EH (cell line): ENCODE measurements at regions not wholly inside any gene's neighbourhood (a gene's known extent, or its start where the extent isn't known, plus 50 kb on each side); places are given as distances from the start of the nearest gene placed in this dataset.
"Not testable (repeated sequence)": the region's sequence is repeated elsewhere in the genome, so short reads cannot be mapped to it uniquely, and the experiment has no call there.

Experiments used
- DNase-seq: peaks from one replicate; pipeline ENCODE4 v3.0.0-alpha.2; 2015; ENCODE audit warnings: low read depth

DNA sequence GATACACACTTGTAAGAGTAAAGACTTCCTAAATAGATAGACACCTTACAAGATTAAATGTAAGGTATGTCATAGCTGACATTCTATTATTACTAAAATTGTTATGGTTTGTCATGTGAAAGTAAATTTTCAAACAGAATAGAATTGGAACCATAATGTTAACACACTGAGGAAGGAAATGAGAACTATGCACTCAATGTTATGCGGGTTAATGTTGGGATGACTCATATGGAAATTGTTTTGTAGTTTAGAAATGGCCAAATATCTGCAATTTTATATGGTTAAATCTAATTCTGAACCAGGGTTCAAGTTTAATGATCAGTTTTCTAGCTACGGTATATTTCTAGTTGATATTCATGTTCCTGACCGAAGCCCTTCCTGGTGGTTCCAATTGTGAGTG, 214.2 kb upstream of the ADO start:
- DNase-seq, result peak; percentile 34

DNA sequence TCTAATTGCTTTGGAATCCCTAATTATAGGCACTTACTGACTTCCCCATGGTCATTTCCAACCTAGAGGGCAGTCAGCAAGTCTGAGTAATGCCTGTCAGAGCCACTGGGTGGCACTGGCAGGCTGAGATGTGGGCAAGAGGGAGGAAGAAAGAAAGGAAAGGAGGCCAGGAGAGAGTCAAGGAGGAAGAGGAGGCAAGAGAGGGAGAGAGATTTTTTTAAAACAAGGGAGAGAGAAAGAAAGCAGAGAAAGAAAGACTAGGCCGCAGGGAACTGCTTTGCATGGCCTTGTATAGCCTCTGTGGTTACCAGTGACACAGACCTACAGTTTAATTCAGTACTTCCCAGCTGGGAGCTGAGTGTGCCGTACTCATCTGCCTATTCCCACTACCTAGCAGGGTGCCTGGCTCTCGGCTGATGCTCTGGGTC, 210.4 kb upstream of the ADO start:
- DNase-seq, result peak; percentile 72

DNA sequence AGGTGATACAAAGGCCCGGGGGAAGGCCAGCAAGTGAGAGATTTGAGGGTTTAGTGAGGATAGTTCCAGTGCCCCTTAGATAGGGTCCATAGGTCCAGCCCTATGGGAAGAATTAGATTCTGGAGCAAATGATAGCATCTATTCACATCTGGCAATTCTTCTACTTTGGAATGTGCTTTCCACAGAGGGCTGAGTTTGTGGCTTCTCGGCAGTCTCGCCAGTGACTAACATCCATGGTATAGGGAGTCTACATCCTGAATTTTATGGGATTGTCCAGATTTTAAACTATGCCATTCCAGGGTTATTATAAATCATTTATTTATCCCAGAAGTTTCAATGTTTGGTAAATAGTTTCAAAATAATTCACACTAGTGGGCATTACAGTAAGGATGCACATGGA, 207.3 kb upstream of the ADO start:
- DNase-seq, result peak; percentile 88

DNA sequence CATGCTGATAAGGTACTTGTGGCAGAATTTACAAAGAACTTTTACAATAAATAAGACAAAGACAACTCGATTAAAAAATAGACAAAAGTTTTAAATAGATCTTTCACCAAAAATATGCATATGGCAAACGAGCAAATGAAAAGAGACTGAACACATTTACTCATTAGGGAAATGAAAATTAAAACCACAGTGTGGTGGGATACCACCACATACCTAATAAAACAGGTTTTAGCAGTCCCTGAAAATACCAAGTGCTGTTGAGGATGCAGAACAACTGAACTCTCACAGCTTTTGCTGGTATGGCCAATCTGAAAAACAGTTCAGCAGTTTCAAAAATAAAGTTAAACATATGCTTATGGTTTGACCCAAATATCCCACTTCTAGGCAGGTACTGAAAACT, 205.4 kb upstream of the ADO start:
- no peak for DNase-seq

DNA sequence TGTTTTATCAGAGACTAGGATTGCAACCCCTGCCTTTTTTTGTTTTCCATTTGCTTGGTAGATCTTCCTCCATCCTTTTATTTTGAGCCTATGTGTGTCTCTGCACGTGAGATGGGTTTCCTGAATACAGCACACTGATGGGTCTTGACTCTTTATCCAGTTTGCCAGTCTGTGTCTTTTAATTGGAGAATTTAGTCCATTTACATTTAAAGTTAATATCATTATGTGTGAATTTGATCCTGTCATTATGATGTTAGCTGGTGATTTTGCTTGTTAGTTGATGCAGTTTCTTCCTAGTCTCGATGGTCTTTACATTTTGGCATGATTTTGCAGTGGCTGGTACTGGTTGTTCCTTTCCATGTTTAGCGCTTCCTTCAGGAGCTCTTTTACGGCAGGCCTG, 198.0 kb upstream of the ADO start:
- DNase-seq, result not testable (repeated sequence)

DNA sequence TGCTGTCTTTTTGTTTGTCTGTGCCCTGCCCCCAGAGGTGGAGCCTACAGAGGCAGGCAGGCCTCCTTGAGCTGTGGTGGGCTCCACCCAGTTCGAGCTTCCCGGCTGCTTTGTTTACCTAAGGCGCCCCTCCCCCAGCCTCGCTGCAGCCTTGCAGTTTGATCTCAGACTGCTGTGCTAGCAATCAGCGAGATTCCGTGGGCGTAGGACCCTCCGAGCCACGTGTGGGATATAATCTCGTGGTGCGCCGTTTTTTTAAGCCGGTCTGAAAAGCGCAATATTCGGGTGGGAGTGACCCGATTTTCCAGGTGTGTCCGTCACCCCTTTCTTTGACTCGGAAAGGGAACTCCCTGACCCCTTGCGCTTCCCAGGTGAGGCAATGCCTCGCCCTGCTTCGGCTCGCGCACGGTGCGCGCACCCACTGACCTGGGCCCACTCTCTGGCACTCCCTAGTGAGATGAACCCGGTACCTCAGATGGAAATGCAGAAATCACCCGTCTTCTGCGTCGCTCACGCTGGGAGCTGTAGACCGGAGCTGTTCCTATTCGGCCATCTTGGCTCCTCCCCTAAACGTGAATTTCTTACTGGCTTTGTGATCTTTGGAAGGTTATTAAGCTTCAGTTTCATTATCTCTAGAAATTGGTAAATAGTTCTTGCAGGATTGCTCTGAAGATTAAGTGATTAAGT, 196.2 kb upstream of the ADO start:
- not testable (repeated sequence) for DNase-seq

DNA sequence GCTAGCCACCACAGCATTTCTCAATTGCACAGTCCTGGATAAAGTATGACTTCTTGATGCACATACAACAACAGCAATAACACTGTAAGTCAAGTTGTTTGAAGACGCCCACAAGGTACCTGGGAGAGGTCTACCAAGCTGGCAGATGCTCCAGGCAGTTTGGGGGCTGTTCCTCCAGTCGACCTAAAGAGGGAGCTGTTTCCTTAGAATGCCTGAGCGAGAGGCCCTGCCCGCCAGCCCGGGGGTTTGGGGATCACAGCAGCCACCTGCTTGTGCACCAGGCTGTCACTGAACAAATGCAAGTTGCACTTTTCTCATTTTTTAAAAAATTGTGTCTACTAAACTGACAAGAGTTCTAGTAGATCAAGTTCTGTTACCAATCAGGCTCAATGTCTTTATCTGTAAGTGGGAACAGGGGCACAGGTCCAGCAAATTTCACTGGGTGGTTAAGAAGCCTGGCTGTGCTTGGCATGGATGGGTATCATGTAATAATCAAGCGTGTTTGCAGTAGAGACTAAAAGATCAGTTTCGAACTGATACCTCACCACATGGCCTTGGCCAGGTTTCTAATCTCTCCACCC, 193.8 kb upstream of the ADO start:
- peak; percentile 63 for DNase-seq

DNA sequence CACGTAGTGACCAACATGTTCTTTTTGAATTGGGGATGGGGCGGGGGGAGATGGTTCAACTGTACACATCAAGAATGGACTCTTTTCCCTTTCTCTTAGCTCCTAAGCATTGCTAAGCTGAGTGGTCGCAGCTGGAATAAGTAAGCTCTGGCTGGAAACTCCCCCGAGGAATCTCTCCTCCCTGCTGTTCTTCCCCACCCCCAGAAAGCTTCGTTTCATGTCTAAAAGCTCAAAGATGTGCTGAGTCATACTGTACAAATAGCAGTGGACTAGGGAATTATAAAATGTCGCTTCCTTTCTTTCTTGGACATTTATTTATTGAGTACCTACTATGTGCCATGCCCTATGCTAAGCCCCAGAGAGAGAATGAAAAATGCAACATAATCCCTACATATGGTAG, 191.1 kb upstream of the ADO start:
- DNase-seq, result peak; percentile 67

DNA sequence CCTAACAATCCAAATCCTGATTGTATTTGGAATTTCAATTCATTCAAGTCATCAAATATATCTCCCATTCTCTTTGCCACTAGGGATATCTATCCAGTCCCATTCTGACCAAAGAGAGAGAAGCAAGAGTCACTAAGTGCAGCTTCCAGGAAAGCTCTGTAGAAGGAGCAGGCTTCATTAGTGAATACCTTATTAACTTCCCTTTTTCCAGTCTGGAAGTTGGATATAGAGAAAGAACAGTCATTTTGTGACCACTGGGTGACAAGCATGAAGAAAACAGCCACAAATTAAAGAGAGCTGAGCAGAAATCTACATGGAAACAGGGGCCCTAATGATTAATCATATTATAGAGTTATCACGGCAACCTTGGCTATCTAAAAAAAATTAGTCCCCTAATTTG, 190.7 kb upstream of the ADO start:
- no peak for DNase-seq

DNA sequence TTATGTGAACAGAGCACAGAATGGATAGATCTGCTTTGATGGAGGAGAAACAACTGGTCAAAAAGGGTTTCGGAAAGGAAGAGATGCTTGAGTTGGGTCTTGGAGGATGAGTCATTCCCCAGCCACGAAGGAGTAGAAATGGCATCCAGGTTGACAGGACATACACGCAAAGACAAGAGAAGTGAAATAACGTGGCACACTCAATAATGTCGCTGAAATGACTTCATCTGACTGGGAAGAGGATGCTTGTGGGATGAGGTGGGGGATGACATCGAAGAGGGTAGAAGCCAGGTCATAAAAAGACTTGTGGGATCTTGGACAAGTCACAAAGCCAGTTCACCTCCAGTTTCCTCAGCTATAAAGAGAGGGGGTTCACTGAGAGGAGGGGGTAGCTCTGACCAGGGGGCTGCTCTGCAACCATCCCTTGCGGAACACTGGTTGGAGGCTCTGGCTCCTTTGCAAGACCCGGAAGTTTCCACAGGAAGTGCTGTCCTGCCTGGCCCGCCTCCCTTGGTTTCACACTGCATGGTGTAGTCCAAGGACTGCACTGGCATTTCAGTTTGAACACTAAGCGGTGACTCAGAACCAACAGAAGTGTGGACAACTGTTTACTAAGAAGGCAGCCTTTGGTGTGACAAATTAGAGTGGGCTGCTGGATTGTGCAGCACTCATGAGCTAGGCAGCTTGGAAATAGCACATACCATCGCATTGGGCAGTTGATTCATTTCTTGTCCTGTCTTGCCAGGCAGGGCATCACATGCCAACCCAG, 189.9 kb upstream of the ADO start:
- peak; percentile 82 for DNase-seq

DNA sequence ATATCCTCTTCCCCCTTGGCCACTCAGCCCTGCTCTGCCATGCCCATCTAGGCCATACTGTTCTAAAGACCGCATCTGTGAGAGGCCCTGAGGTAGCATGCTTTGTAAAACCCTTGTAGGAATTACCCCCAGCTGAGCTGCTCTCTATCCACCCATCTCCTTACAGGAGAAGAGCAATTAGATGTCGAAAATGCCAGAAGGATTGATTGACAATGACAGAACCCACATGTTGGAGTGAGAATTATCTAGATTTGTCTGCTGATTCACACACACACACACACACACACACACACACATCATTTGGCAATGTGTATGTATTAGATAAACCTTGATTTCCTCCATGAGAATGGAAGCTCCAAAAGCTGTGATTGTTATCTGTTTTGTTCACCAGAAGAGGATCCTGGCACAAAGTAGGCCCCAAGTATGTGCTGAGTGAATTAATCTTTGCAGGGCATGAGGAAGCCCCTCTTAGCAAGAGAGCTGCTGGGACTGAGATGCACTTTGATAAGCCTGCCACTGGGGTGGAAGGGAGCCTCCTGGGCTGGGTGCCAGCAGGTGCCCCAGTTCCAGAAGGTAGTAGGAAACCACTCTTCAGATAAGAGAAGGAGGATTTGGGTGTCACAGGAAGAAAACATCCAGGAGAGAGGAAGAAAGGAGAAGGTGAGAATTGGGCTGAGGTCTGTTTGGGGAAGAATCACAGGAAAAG, 187.5 kb upstream of the ADO start:
- DNase-seq, result no peak

DNA sequence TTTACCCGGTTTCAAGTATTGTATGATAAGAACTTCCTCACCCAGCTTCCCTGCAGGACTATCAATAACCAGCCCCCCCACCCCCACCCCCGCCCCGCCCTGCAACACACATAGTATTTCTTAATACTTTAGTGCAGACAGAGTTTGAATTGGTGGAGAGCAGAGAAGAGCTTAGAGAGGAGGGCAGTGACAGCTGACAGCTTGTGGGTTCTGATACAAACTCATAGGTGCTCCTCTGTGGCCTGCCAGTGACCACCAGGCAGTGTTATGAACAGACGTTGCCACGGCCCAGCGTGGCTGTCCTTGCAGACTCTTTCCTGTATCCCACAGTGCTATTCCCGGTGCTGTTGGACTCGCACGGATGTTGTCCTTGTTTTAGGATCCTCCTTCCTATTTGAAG, 186.9 kb upstream of the ADO start:
- DNase-seq, result no peak

DNA sequence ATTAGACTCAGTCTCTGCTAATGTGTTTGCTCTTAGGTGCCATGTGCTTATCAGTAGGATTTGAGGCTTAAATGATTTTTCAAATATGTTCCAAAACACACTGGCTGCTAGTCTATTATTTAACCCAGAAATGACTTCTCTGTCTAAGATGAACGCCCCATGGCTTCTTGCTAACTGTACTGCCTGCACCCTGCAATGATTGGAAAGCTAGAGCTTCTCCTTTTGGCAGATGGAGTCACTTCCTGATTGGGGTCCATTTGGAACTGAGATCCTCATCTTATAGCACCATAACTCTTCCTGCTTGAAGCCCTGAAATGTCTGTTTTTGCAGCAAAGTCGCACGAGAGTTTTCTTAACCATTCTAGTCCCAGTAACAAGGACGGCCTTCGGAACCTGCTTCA, 186.5 kb upstream of the ADO start:
- DNase-seq, result no peak

DNA sequence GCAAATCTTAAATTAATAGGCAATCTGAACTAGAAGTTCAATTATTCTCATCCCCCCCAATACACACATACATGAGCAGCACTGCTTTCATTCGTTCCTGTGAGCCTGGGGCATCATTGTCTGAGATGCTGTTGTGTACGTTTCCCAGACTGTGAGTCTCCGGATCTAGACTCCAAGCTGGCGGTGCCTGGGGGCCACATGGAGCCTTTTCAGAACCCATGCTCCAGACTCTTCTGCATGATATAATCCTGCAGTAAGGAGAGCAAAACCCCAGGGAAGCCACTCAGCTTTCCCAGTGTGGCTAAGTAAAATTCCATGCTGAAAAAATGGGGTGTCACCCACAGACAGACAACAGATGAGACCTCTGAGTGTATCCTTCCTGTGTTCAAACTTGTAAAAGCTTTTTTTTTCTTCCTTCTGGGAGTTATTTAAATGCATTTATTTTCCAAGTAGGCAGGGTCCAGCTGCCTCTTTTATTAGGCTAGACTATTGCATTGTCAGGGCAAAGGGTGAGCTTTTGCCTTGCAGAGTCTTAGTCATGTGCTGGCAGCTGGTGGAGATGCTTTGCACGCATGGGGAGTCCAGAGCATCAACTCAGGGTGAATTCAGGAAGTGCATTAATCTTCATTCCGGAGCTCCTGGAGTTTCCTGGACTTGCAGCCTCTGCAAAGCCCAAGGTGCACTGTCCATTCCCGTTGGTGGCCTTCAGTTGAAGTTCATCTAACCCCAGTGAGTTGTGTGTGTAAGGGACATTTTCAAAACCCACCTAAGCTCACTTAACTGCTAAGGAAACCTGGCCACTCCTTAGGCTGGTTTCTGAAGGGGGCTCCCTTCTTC, 185.7 kb upstream of the ADO start:
- DNase-seq, result peak; percentile 97

DNA sequence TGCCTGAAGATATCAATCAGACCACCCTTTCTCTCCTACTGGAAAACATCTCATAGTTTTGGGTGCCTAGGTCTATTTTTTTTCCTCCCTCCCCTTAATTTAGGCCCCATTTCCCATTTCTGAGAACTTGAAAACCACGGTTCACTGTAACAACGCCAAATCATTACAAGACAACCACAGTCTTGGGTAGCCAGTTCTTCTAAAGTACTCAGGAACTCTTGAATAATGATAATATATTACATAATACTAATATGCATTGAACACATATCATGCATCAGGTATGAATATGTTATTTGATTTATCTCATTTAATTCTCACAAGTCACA, 185.1 kb upstream of the ADO start:
- peak; percentile 57 for DNase-seq

DNA sequence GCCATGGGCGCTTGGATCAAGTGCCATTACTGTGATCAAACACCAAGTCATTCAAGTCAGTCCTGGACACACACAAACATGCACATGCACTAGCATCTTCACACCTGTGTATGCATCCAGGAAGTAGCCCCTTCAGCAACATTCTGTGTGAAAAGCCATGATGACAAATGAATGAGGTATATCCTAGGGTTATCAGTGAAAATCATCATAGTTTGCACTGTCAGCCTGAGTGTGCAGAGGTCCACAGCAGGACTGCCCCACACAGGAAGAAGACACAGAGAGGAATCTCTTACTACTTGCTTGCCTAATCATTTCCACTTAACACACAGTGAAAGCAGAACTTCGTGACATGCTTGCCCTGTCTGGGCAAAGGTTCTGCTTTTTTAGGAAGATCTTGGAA, 184.0 kb upstream of the ADO start:
- peak; percentile 20 for DNase-seq

DNA sequence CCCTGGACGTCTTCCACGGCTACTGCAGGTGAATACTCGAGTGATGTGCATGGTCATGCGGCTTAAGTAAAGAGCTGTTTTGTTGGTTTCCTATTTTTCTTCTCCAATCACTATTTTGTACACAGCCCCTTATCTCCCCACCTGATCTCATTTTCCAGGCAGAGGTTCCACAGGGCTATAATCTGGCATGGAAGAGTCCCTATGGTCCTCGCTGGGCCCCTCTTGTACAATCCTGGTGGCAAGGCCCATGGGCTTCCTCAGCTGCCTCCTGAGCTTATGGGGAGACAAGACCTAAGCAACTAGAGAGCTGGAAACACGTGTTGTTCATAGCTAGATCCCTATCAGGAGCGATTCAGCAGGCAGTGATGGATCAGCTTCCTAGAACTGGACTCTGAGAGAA, 181.3 kb upstream of the ADO start:
- no peak for DNase-seq

DNA sequence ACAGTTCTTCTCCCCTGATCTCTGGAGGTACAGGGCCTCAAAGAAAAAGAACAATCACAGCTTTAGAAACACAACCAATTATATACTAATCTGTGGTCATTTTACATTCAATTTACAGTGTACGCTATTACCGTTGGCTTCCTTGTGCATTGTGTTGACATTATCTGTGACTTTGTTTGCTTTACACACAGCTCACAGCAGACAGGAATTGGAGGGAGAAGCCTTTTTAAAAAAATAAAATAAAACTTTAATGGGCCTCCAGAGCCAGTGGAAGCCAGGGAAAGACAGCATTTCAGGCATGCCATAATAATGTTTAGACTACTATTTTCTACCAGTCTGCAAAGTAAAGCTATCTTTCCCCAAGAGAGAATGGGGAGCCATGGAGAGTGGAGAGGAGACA, 179.0 kb upstream of the ADO start:
- DNase-seq, result peak; percentile 28

DNA sequence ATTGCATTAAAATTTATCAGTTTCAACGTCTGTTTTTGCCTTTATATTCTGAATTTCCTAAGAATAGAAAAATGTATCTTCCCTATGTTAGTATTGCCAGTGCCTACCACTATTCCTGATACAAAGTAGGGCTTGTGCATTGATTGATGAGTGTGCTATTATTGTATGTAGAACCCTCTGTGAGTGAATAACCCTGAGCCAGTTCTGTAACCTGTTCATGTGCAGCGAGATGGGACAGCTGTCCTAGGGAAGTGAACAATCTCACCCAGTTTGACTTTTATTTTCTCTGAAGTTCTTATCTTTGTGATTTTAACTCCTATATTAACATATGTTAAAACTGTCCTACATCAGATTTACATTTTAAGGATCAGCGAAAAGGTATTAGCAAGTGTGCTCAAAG, 178.4 kb upstream of the ADO start:
- DNase-seq, result no peak

DNA sequence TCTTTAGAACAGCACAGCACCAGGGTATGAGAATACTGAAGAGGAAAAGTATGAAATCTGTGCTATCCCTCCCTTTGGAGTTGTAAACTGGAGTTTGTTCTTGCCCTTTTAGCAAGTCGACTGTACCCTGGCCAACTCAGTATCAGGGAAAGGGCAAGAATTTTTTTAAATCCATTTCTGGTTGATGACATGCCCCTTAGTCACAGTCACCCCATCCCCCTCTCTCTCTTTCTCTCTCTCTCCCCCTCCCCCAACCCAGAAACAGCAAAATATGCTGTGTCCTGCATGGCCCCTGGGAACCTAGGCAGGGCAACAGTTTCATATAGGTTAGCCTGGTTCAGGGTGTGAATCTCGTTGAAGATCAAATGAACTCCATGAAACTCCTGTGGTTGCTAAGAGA, 177.7 kb upstream of the ADO start:
- DNase-seq, result peak; percentile 72

DNA sequence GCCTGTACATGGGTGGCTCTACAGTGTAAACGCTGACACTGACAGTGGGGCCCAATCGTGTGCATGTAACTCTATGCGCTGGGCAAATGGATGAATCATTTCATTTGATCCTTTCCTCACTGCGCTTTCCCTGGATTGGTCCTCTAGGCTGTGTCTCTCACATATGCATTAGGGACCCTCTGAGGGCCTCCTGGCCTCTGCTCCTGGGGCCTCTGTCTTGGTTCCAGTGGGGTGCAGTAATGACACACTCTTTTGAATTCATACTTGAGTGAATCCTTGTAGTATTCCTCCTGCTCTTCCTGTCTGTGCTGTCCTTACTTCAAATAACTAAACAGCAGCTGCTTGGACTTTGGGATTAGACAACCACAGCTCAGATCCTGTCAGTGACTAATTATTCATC, 176.5 kb upstream of the ADO start:
- DNase-seq, result peak; percentile 24

DNA sequence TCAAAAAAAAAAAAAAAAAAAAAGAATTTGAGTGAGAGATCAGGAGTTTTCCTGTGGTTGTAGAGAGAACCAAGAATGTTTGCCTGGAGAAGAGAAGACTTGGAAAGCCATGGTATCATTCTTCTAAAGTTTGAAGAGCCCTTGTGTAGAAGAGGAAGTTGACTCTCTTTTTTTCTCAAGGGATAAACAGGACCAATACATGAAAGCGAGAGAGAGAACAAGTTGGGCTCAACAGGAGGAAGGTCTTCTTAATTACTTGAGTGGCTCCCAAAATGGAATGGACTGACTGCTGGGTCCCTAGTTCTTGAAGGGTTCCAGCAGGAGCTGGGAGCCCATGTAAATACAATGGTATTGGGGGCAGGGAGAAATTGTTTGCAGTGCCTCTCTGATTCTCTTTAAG, 173.3 kb upstream of the ADO start:
- no peak for DNase-seq
